SK-N-SH treated with all-trans-retinoic acid at 6 μM for 48 hours (cell line): ENCODE measurements at regions not wholly inside any gene's neighbourhood (a gene's known extent, or its start where the extent isn't known, plus 50 kb on each side); places are given as distances from the start of the nearest gene placed in this dataset.

Source experiments
- ATAC-seq: fragments of 200-7000 bp; cut with Tn5 transposase; 3 replicates; pipeline ENCODE4 v1.9.1; 2020; ENCODE audit warnings: mild to moderate bottlenecking, moderate library complexity
- ARNTL ChIP-seq: fragments of 450-650 bp; formaldehyde crosslinking; IDR thresholded peaks from 2 replicates; pipeline ENCODE4 v1.5.0; 2020; ENCODE audit warnings: low read depth, mild to moderate bottlenecking, moderate library complexity, borderline replicate concordance
- BACH2 ChIP-seq: fragments of 250-450 bp; sonication (Bioruptor Pico); IDR thresholded peaks from 2 replicates; pipeline ENCODE4 v1.9.0; 2021; ENCODE audit warnings: mild to moderate bottlenecking, borderline replicate concordance
- CSDC2 ChIP-seq: fragments of 250-450 bp; sonication (Bioruptor Pico); IDR thresholded peaks from 2 replicates; pipeline ENCODE4 v1.5.0; 2020; ENCODE audit warnings: mild to moderate bottlenecking, moderate library complexity
- ESRRG ChIP-seq: fragments of 250-450 bp; sonication (Bioruptor Pico); IDR thresholded peaks from 2 replicates; pipeline ENCODE4 v1.6.1; 2021; ENCODE audit warnings: mild to moderate bottlenecking
- GLIS3 ChIP-seq: fragments of 250-450 bp; sonication (Bioruptor Pico); IDR thresholded peaks from 2 replicates; pipeline ENCODE4 v1.5.0; 2020; ENCODE audit warnings: mild to moderate bottlenecking, moderate library complexity
- ISL1 ChIP-seq: fragments of 250-450 bp; sonication (Bioruptor Pico); IDR thresholded peaks from 2 replicates; pipeline ENCODE4 v2.1.2; 2022; ENCODE audit warnings: mild to moderate bottlenecking, moderate library complexity
- OSR1 ChIP-seq: fragments of 250-450 bp; sonication (Bioruptor Pico); IDR thresholded peaks from 2 replicates; pipeline ENCODE4 v1.8.0; 2022; ENCODE audit warnings: moderate library complexity, mild to moderate bottlenecking, inconsistent platforms
- PATZ1 ChIP-seq: fragments of 250-450 bp; sonication (Bioruptor Pico); IDR thresholded peaks from 2 replicates; pipeline ENCODE4 v1.8.0; 2020; ENCODE audit warnings: mild to moderate bottlenecking, moderate library complexity, borderline replicate concordance
- PPARA ChIP-seq: fragments of 250-450 bp; sonication (Bioruptor Pico); IDR thresholded peaks from 2 replicates; pipeline ENCODE4 v1.5.0; 2020; ENCODE audit warnings: mild to moderate bottlenecking, borderline replicate concordance
- RARB ChIP-seq: fragments of 250-450 bp; sonication (Bioruptor Pico); IDR thresholded peaks from 2 replicates; pipeline ENCODE4 v1.8.0; 2021; ENCODE audit warnings: mild to moderate bottlenecking, moderate library complexity
- SNAI2 ChIP-seq: fragments of 250-450 bp; sonication (Bioruptor Pico); IDR thresholded peaks from 2 replicates; pipeline ENCODE4 v1.5.0; 2020; ENCODE audit warnings: mild to moderate bottlenecking, moderate library complexity
- TCF4 ChIP-seq: fragments of 250-450 bp; sonication (Bioruptor Pico); IDR thresholded peaks from 2 replicates; pipeline ENCODE4 v1.8.0; 2021; ENCODE audit warnings: mild to moderate bottlenecking, moderate library complexity, borderline replicate concordance
- TOX ChIP-seq: fragments of 250-450 bp; sonication (Bioruptor Pico); IDR thresholded peaks from 2 replicates; pipeline ENCODE4 v1.8.0; 2021; ENCODE audit warnings: mild to moderate bottlenecking, moderate library complexity, borderline replicate concordance
- ZC3H10 ChIP-seq: fragments of 250-450 bp; sonication (Bioruptor Pico); IDR thresholded peaks from 2 replicates; pipeline ENCODE4 v1.5.1; 2021; ENCODE audit warnings: mild to moderate bottlenecking, moderate library complexity
- ZFP3 ChIP-seq: fragments of 250-450 bp; sonication (Bioruptor Pico); IDR thresholded peaks from 2 replicates; pipeline ENCODE4 v1.5.0; 2020; ENCODE audit warnings: mild to moderate bottlenecking, moderate library complexity
- ZFP30 ChIP-seq: fragments of 450-650 bp; formaldehyde crosslinking; IDR thresholded peaks from 2 replicates; pipeline ENCODE4 v1.5.0; 2022; ENCODE audit warnings: mild to moderate bottlenecking, moderate library complexity
- ZNF565 ChIP-seq: fragments of 450-650 bp; formaldehyde crosslinking; conservative IDR thresholded peaks from 2 replicates; pipeline ENCODE4 v1.5.0; 2020; ENCODE audit warnings: low read depth, mild to moderate bottlenecking, moderate library complexity
- ZNF70 ChIP-seq: fragments of 450-650 bp; formaldehyde crosslinking; IDR thresholded peaks from 2 replicates; pipeline ENCODE4 v1.5.0; 2020; ENCODE audit warnings: mild to moderate bottlenecking, moderate library complexity
- TF ChIP-seq, protein P1 (sequence below): fragments of 250-450 bp; sonication (Bioruptor Pico); IDR thresholded peaks from 2 replicates; pipeline ENCODE4 v1.8.0; 2021; ENCODE audit warnings: low read depth, mild to moderate bottlenecking, moderate library complexity, borderline replicate concordance
- TF ChIP-seq, protein P2 (sequence below): fragments of 250-450 bp; sonication (Bioruptor Pico); IDR thresholded peaks from 2 replicates; pipeline ENCODE4 v1.5.1; 2021; ENCODE audit warnings: mild to moderate bottlenecking, moderate library complexity
- TF ChIP-seq, protein P3 (sequence below): fragments of 250-450 bp; sonication (Bioruptor Pico); IDR thresholded peaks from 2 replicates; pipeline ENCODE4 v1.5.1; 2020; ENCODE audit warnings: low read depth, mild to moderate bottlenecking, moderate library complexity
- TF ChIP-seq, protein P4 (sequence below): fragments of 250-450 bp; sonication (Bioruptor Pico); IDR thresholded peaks from 2 replicates; pipeline ENCODE4 v1.5.0; 2020; ENCODE audit warnings: mild to moderate bottlenecking, moderate library complexity

DNA sequence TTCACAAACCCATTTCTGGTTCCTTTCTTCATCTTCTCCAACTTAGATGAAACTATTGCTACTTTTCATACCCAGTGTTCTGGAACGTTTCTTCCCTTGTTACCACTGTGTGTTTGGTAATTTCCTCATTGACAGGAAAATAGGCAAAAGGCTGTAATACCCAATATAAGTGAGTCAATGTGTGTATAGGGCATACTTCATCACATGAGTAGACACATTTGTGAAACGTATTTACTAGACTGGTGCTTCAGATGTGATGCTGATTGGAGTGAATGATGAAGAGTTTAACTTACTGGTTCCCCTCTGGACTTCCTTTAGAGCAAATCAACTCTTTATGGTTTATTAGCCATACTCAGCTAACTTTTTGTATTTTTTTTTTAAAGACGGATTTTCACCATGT lies 195.1 kb upstream of the ATP6AP2 start:
- ATAC-seq: no peak
- no peak for TF ChIP-seq OSR1
- TF ChIP-seq PATZ1: no peak
- TF ChIP-seq CSDC2 (CRISPR knock-in tag): no peak
- TF ChIP-seq, protein P1, sequence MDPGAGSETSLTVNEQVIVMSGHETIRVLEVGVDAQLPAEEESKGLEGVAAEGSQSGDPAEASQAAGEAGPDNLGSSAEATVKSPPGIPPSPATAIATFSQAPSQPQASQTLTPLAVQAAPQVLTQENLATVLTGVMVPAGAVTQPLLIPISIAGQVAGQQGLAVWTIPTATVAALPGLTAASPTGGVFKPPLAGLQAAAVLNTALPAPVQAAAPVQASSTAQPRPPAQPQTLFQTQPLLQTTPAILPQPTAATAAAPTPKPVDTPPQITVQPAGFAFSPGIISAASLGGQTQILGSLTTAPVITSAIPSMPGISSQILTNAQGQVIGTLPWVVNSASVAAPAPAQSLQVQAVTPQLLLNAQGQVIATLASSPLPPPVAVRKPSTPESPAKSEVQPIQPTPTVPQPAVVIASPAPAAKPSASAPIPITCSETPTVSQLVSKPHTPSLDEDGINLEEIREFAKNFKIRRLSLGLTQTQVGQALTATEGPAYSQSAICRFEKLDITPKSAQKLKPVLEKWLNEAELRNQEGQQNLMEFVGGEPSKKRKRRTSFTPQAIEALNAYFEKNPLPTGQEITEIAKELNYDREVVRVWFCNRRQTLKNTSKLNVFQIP (CRISPR knock-in tag): no peak
- no peak for TF ChIP-seq RARB (CRISPR knock-in tag)
- TF ChIP-seq, protein P2, sequence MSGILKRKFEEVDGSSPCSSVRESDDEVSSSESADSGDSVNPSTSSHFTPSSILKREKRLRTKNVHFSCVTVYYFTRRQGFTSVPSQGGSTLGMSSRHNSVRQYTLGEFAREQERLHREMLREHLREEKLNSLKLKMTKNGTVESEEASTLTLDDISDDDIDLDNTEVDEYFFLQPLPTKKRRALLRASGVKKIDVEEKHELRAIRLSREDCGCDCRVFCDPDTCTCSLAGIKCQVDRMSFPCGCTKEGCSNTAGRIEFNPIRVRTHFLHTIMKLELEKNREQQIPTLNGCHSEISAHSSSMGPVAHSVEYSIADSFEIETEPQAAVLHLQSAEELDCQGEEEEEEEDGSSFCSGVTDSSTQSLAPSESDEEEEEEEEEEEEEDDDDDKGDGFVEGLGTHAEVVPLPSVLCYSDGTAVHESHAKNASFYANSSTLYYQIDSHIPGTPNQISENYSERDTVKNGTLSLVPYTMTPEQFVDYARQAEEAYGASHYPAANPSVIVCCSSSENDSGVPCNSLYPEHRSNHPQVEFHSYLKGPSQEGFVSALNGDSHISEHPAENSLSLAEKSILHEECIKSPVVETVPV: no peak
- no peak for TF ChIP-seq ESRRG (CRISPR knock-in tag)
- TF ChIP-seq ZNF565 (CRISPR knock-in tag): no peak
- TF ChIP-seq ARNTL (CRISPR knock-in tag): no peak
- no peak for TF ChIP-seq ISL1 (CRISPR knock-in tag)
- TF ChIP-seq BACH2: no peak
- TF ChIP-seq, protein P3, sequence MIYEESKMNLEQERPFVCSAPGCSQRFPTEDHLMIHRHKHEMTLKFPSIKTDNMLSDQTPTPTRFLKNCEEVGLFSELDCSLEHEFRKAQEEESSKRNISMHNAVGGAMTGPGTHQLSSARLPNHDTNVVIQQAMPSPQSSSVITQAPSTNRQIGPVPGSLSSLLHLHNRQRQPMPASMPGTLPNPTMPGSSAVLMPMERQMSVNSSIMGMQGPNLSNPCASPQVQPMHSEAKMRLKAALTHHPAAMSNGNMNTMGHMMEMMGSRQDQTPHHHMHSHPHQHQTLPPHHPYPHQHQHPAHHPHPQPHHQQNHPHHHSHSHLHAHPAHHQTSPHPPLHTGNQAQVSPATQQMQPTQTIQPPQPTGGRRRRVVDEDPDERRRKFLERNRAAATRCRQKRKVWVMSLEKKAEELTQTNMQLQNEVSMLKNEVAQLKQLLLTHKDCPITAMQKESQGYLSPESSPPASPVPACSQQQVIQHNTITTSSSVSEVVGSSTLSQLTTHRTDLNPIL (CRISPR knock-in tag): no peak
- TF ChIP-seq GLIS3 (CRISPR knock-in tag): no peak
- TF ChIP-seq TCF4 (CRISPR knock-in tag): no peak
- TF ChIP-seq PPARA (CRISPR knock-in tag): no peak
- TF ChIP-seq ZFP3 (CRISPR knock-in tag): no peak
- no peak for TF ChIP-seq SNAI2 (CRISPR knock-in tag)
- TF ChIP-seq, protein P4, sequence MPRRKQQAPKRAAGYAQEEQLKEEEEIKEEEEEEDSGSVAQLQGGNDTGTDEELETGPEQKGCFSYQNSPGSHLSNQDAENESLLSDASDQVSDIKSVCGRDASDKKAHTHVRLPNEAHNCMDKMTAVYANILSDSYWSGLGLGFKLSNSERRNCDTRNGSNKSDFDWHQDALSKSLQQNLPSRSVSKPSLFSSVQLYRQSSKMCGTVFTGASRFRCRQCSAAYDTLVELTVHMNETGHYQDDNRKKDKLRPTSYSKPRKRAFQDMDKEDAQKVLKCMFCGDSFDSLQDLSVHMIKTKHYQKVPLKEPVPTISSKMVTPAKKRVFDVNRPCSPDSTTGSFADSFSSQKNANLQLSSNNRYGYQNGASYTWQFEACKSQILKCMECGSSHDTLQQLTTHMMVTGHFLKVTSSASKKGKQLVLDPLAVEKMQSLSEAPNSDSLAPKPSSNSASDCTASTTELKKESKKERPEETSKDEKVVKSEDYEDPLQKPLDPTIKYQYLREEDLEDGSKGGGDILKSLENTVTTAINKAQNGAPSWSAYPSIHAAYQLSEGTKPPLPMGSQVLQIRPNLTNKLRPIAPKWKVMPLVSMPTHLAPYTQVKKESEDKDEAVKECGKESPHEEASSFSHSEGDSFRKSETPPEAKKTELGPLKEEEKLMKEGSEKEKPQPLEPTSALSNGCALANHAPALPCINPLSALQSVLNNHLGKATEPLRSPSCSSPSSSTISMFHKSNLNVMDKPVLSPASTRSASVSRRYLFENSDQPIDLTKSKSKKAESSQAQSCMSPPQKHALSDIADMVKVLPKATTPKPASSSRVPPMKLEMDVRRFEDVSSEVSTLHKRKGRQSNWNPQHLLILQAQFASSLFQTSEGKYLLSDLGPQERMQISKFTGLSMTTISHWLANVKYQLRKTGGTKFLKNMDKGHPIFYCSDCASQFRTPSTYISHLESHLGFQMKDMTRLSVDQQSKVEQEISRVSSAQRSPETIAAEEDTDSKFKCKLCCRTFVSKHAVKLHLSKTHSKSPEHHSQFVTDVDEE (CRISPR knock-in tag): no peak
- TF ChIP-seq ZC3H10 (CRISPR knock-in tag): no peak
- no peak for TF ChIP-seq ZNF70 (CRISPR knock-in tag)

DNA sequence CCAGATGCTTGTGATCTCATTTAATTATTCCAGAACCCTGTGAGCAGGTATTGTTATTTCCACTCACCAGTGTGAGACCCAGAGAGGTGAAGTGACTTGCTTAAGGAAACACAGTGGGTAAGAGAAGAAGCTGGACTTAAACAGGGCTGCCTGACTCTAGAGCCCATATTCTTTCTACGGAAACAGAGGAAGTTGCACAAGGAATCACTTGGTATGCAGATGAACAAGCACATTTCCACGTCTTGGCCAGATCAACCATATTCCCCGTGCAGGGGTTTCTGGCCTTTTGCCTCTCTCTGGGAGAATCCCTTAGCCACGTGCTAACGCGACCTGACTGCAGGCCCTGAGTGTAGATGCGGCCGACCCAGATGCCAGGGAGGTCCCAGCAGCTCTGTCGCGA lies 195.5 kb upstream of the ATP6AP2 start:
- no peak for ATAC-seq
- TF ChIP-seq ESRRG (CRISPR knock-in tag) (no peak), ARNTL (CRISPR knock-in tag) (no peak), ZNF70 (CRISPR knock-in tag) (no peak)

DNA sequence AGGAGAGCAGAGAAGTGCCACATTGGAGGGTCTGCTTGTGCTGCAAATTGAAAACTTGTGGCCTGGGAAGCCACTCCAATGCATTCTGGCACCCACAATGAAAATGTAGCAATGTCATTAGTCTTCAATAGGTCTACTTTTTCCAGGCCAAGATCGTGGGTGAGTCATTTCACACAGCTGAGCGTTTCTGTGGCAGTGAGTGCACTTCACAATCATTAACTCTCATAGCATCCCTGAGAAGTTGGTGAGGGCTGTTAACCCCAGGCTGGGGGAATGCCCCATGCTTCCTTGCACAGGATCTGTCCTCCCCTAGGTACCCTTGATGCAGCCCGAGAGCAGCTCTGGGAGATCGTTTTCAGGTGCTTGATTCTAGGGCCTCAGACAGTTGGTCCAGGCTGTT lies 196.8 kb upstream of the ATP6AP2 start:
- ATAC-seq: no peak
- TF ChIP-seq, protein P3 (CRISPR knock-in tag): no peak
- TF ChIP-seq BACH2 (no peak), ISL1 (CRISPR knock-in tag) (no peak), ZFP3 (CRISPR knock-in tag) (no peak), TOX (CRISPR knock-in tag) (no peak), PPARA (CRISPR knock-in tag) (no peak), ZFP30 (CRISPR knock-in tag) (no peak), ESRRG (CRISPR knock-in tag) (no peak), SNAI2 (CRISPR knock-in tag) (no peak), ZNF70 (CRISPR knock-in tag) (no peak)
- TF ChIP-seq, protein P2: no peak
- TF ChIP-seq, protein P1 (CRISPR knock-in tag): no peak
